GM12878 (cell line): ENCODE measurements at regions not wholly inside any gene's neighbourhood (a gene's known extent, or its start where the extent isn't known, plus 50 kb on each side); places are given as distances from the start of the nearest gene placed in this dataset.

ENCODE experiments used
- ATAC-seq: fragments of 200-7000 bp; cut with Tn5 transposase; 3 replicates; pipeline ENCODE4 v1.9.1; 2020; ENCODE audit warnings: mild to moderate bottlenecking, moderate library complexity
- BruUV-seq: library from RNA; stranded (reverse); fragments of 400-500 nt; replicated peaks from 2 replicates; lab custom pipeline; 2021; lab: Mats Ljungman, UMichigan
- CTCF ChIA-PET: fragments of 300-600 bp; sonication (Branson Sonifier 250); formaldehyde crosslinking; extraction: SDS; loops from one replicate; lab custom pipeline; 2021; ENCODE audit warnings: inconsistent platforms; lab: Yijun Ruan, JAX
- POLR2A ChIA-PET: fragments of 350-600 bp; formaldehyde crosslinking; extraction: SDS; loops from one replicate; lab custom pipeline; 2021; ENCODE audit warnings: inconsistent platforms; lab: Charles Lee
- RAD21 ChIA-PET: fragments of 300-600 bp; sonication (Branson Sonifier 250); formaldehyde crosslinking; loops from one replicate; lab custom pipeline; 2023; ENCODE audit warnings: antibody characterized with exemption; ENCODE audit not compliant: unreplicated experiment; lab: Charles Lee
- SMC1A ChIA-PET: fragments of 300-600 bp; sonication (Branson Sonifier 250); formaldehyde crosslinking; loops from one replicate; lab custom pipeline; 2023; ENCODE audit not compliant: unreplicated experiment, uncharacterized antibody; lab: Charles Lee
- DNase-seq: peaks from one replicate; pipeline ENCODE4 v3.0.0-alpha.2; 2011; ENCODE audit warnings: low read depth, low spot score
- FAIRE-seq: peaks from 3 replicates; lab custom pipeline; 2011; peaks lifted over from hg19 to GRCh38; lab: Jason Lieb, UNC
- H2AFZ ChIP-seq: 2 replicates; pipeline ENCODE4 v1.6.0; 2011; ENCODE audit warnings: low read depth, low read length, control low read depth; ENCODE audit not compliant: control insufficient read depth
- H3K27ac ChIP-seq: 2 replicates; pipeline ENCODE4 v1.5.1; 2011; ENCODE audit warnings: control low read depth; ENCODE audit not compliant: control insufficient read depth, insufficient read depth
- H3K27me3 ChIP-seq, 2 experiments: replicated peaks in 1 of 2; 2 replicates each; pipeline versions ENCODE4 v1.6.0 to v1.6.1; 2011; ENCODE audit warnings: low read length in 1 of 2; ENCODE audit not compliant: control insufficient read depth in 2 of 2, insufficient read depth in 2 of 2
- H3K36me3 ChIP-seq, 2 experiments: 2 replicates each; pipeline ENCODE4 v1.5.1; 2011; ENCODE audit warnings: low read length in 1 of 2; ENCODE audit not compliant: control insufficient read depth in 2 of 2, insufficient read depth in 2 of 2
- H3K4me1 ChIP-seq: 2 replicates; pipeline ENCODE4 v1.6.1; 2011; ENCODE audit warnings: mild to moderate bottlenecking, low read length, moderate library complexity, mixed read lengths; ENCODE audit not compliant: control insufficient read depth, insufficient read depth
- H3K4me2 ChIP-seq: 2 replicates; pipeline ENCODE4 v1.6.0; 2011; ENCODE audit warnings: control low read depth; ENCODE audit not compliant: control insufficient read depth, insufficient read depth
- H3K4me3 ChIP-seq: fragments of 200-600 bp; sonication (generic); 2 replicates; pipeline ENCODE4 v1.5.1; 2016
- H3K79me2 ChIP-seq: 2 replicates; pipeline ENCODE4 v1.6.0; 2011; ENCODE audit warnings: low read length; ENCODE audit not compliant: control insufficient read depth, insufficient read depth
- H3K9ac ChIP-seq: 2 replicates; pipeline ENCODE4 v1.8.0; 2011; ENCODE audit warnings: low read length, control low read depth, mixed read lengths; ENCODE audit not compliant: control insufficient read depth, insufficient read depth
- H3K9me3 ChIP-seq: replicated peaks from 3 replicates; pipeline ENCODE4 v1.5.1; 2011; ENCODE audit warnings: mild to moderate bottlenecking, low read length; ENCODE audit not compliant: control insufficient read depth, insufficient read depth
- H4K20me1 ChIP-seq: 2 replicates; pipeline ENCODE4 v1.6.0; 2011; ENCODE audit not compliant: control insufficient read depth, insufficient read depth
- ATF3 ChIP-seq: IDR thresholded peaks from 2 replicates; pipeline ENCODE4 v1.6.1; 2011; ENCODE audit warnings: low read depth, mild to moderate bottlenecking, low read length, moderate library complexity, borderline replicate concordance; ENCODE audit errors: extremely low read depth
- BCL11A ChIP-seq: IDR thresholded peaks from 2 replicates; pipeline ENCODE4 v1.6.1; 2011; ENCODE audit warnings: low read depth, low read length
- BCL3 ChIP-seq: IDR thresholded peaks from 2 replicates; pipeline ENCODE4 v1.6.1; 2011; ENCODE audit warnings: borderline replicate concordance, low read depth, mild to moderate bottlenecking, moderate library complexity, low read length; ENCODE audit not compliant: insufficient read depth, poor library complexity, severe bottlenecking
- BRCA1 ChIP-seq: IDR thresholded peaks from 2 replicates; pipeline ENCODE4 v1.6.1; 2011; ENCODE audit warnings: low read depth, low read length, improper control_type of control experiment
- CBX5 ChIP-seq: sonication (generic); IDR thresholded peaks from 2 replicates; pipeline ENCODE4 v1.6.1; 2016; ENCODE audit warnings: low read depth, moderate library complexity, mild to moderate bottlenecking, inconsistent platforms
- CHD2 ChIP-seq: IDR thresholded peaks from 2 replicates; pipeline ENCODE4 v1.6.1; 2011; ENCODE audit warnings: low read depth, low read length, improper control_type of control experiment, borderline replicate concordance
- CREB1 ChIP-seq: IDR thresholded peaks from 2 replicates; pipeline ENCODE4 v1.6.1; 2012; ENCODE audit warnings: low read depth, mild to moderate bottlenecking, inconsistent platforms
- CREM ChIP-seq: IDR thresholded peaks from 2 replicates; pipeline ENCODE4 v1.6.1; 2014; ENCODE audit warnings: antibody characterized with exemption, low read depth
- EGR1 ChIP-seq, 2 experiments: IDR thresholded peaks; 1 replicate in 1 of 2; 2 replicates in 1 of 2; pipeline ENCODE4 v1.6.1; 2011 to 2012; ENCODE audit warnings: low read depth in 2 of 2, low read length in 2 of 2, borderline replicate concordance in 1 of 2, mild to moderate bottlenecking in 1 of 2, moderate library complexity in 1 of 2
- IKZF2 ChIP-seq, 2 experiments: fragments of 450-650 bp; IDR thresholded peaks; 2 replicates each; pipeline ENCODE4 v1.6.1; 2017; ENCODE audit warnings: mild to moderate bottlenecking in 2 of 2, moderate library complexity in 2 of 2
- IRF4 ChIP-seq: IDR thresholded peaks from 2 replicates; pipeline ENCODE4 v1.6.1; 2011; ENCODE audit warnings: low read depth, low read length
- MLLT1 ChIP-seq: fragments of 450-650 bp; IDR thresholded peaks from 2 replicates; pipeline ENCODE4 v1.6.1; 2016; ENCODE audit warnings: mild to moderate bottlenecking
- NR2C1 ChIP-seq: fragments of 450-650 bp; IDR thresholded peaks from 2 replicates; pipeline ENCODE4 v1.6.1; 2017; ENCODE audit warnings: antibody characterized with exemption, mild to moderate bottlenecking, moderate library complexity
- NRF1 ChIP-seq: conservative IDR thresholded peaks from 2 replicates; pipeline ENCODE4 v1.6.1; 2011; ENCODE audit warnings: mild to moderate bottlenecking, low read depth, low read length, improper control_type of control experiment
- SMAD1 ChIP-seq: fragments of 450-650 bp; IDR thresholded peaks from 2 replicates; pipeline ENCODE4 v1.6.1; 2018; ENCODE audit warnings: mild to moderate bottlenecking, low read depth; ENCODE audit not compliant: partially characterized antibody
- SMARCA5 ChIP-seq: fragments of 450-650 bp; IDR thresholded peaks from 2 replicates; pipeline ENCODE4 v1.6.1; 2017; ENCODE audit warnings: mild to moderate bottlenecking
- SP1 ChIP-seq: IDR thresholded peaks from one replicate; pipeline ENCODE4 v1.6.1; 2011; ENCODE audit warnings: low read depth, low read length
- SUPT20H ChIP-seq: IDR thresholded peaks from 2 replicates; pipeline ENCODE4 v1.6.1; 2011; ENCODE audit warnings: low read depth, mild to moderate bottlenecking, low read length, moderate library complexity, borderline replicate concordance; ENCODE audit not compliant: control insufficient read depth
- SUZ12 ChIP-seq: fragments of 200-600 bp; sonication (generic); IDR thresholded peaks from one replicate; pipeline ENCODE4 v1.6.1; 2018; ENCODE audit warnings: antibody characterized with exemption, mild to moderate bottlenecking; ENCODE audit not compliant: unreplicated experiment
- TARDBP ChIP-seq: IDR thresholded peaks from 2 replicates; pipeline ENCODE4 v1.6.1; 2016; ENCODE audit warnings: borderline replicate concordance
- TCF7 ChIP-seq: IDR thresholded peaks from 2 replicates; pipeline ENCODE4 v1.6.1; 2014; ENCODE audit warnings: antibody characterized with exemption, borderline replicate concordance
- WGBS: methylation state at CpG from one replicate; pipeline ENCODE4 v1.1.6; 2016; ENCODE audit warnings: low lambda C conversion rate; ENCODE audit not compliant: insufficient replicate concordance, insufficient coverage; ENCODE audit errors: missing lambda C conversion rate; 5-methylcytosine and 5-hydroxymethylcytosine counted together
- in situ Hi-C: fragments of 300-500 bp; cut with MboI; formaldehyde crosslinking; loops from 9 replicates; pipeline ENCODE4 v1.14.3; 2018; ENCODE audit warnings: mixed read lengths
- intact Hi-C: fragments of 100-400 bp; cut with micrococcal nuclease; formaldehyde crosslinking; loops from one replicate; pipeline ENCODE4 v1.14.2; 2022; ENCODE audit not compliant: unreplicated experiment

GRCh38 chr3:181940703-181941102 lies 229.0 kb downstream of the SOX2 start (continued):
- no peak for TF ChIP-seq BCL3
- no peak for TF ChIP-seq EGR1 (IDR thresholded peaks at IDR 0.05; ENCODE audit: borderline replicate concordance in 1 of 2, low read depth in 2 of 2, low read length in 2 of 2)
- TF ChIP-seq SMAD1 = no peak
- no peak for TF ChIP-seq BCL11A
- no peak for TF ChIP-seq SUZ12
- TF ChIP-seq, all 136 proteins: peak for 0

- peak overlapping the region; percentile 55 for H3K4me2 ChIP-seq
- no peaks in the 10 kb centered on the region for H3K36me3 ChIP-seq
- POLR2A ChIA-PET = interaction anchor here (0.6 kb wide), 1 partner anchor 123 kb away, joined by 3 read pairs; no protein-coding TSS in a partner anchor
- no peaks in the 10 kb centered on the region for H3K9me3 ChIP-seq
- H4K20me1 ChIP-seq = no peaks in the 10 kb centered on the region
- no TSS peak for BruUV-seq
- DNase-seq (no peak), FAIRE-seq (no peak), ATAC-seq (peak; percentile 82)
- SMC1A ChIA-PET = interaction anchor here (0.8 kb wide), 1 partner anchor 21 kb away, joined by 3 read pairs; no protein-coding TSS in a partner anchor
- no peak overlapping the region for H3K27ac ChIP-seq
- H3K9ac ChIP-seq = no peak overlapping the region
- no peaks in the 10 kb centered on the region for H3K79me2 ChIP-seq
- no peak overlapping the region for H3K4me3 ChIP-seq
- H3K27me3 ChIP-seq = no peaks in the 10 kb centered on the region
- H3K4me1 ChIP-seq = peaks cover 18% of the 10 kb centered on the region
- peak overlapping the region; percentile 56 for H2AFZ ChIP-seq
- in situ Hi-C loops (no loop called here), intact Hi-C loops (no loop called here)
- RAD21 ChIA-PET = interaction anchor here (1.2 kb wide), 1 partner anchor 9 kb away, joined by 3 read pairs; no protein-coding TSS in a partner anchor
- 35% methylated on average over 5 of the region's 5 CpGs for WGBS
- CTCF ChIA-PET = interaction anchor here (1.4 kb wide), 1 partner anchor 9 kb away, joined by 4 read pairs; no protein-coding TSS in a partner anchor
- TF ChIP-seq CHD2 = no peak
- no peak for TF ChIP-seq TCF7
- no peak for TF ChIP-seq IRF4
- TF ChIP-seq CBX5 = no peak
- no peak for TF ChIP-seq ATF3
- no peak for TF ChIP-seq NRF1
- TF ChIP-seq CREM = peak; percentile 52; the same call in 1 of the 2 replicates
- no peak for TF ChIP-seq MLLT1
- TF ChIP-seq SP1 = no peak
- no peak for TF ChIP-seq SUPT20H
- no peak for TF ChIP-seq SMARCA5
- no peak for TF ChIP-seq BRCA1
- no peak for TF ChIP-seq NR2C1
- TF ChIP-seq CREB1 = peak; percentile 52; the same call in 1 of the 2 replicates
- no peak for TF ChIP-seq TARDBP
- peak; percentile 37 to 38; a peak in 2 of 4 replicates for TF ChIP-seq IKZF2 (IDR thresholded peaks at IDR 0.05)
These were observed 229.5 kb downstream of the SOX2 start for GRCh38 chr3:181941250-181941649.
